SK-N-SH (cell line): ENCODE measurements at regions not wholly inside any gene's neighbourhood (a gene's known extent, or its start where the extent isn't known, plus 50 kb on each side); places are given as distances from the start of the nearest gene placed in this dataset.

ENCODE experiments used
- CTCF ChIA-PET: fragments of 300-600, 350-600 bp; formaldehyde crosslinking; extraction: SDS; loops from one replicate; lab custom pipeline; 2021; lab: Yijun Ruan, JAX
- POLR2A ChIA-PET: fragments of 350-600 bp; sonication (Branson Sonifier 250); formaldehyde crosslinking; extraction: SDS; loops from one replicate; lab custom pipeline; 2020; ENCODE audit warnings: antibody characterized with exemption, inconsistent platforms; lab: Yijun Ruan, JAX
- DNase-seq: peaks from one replicate; pipeline ENCODE4 v3.0.0; 2012
- H2AFZ ChIP-seq: fragments of 200-600 bp; sonication (generic); 2 replicates; pipeline ENCODE4 v1.8.1; 2016; ENCODE audit warnings: antibody characterized with exemption, mild to moderate bottlenecking, low read depth
- H3F3A ChIP-seq: fragments of 200-600 bp; sonication (generic); replicated peaks from 2 replicates; pipeline ENCODE3; 2016; ENCODE audit warnings: antibody characterized with exemption, mild to moderate bottlenecking; ENCODE audit not compliant: insufficient read depth
- H3K27ac ChIP-seq, 2 experiments: fragments of 200-500 bp in 1 of 2; fragments of 200-600 bp in 1 of 2; sonication (Bioruptor generic) in 1 of 2; sonication (generic), shearing (Covaris generic) in 1 of 2; 2 replicates each; pipeline versions ENCODE4 v1.5.1 to v1.6.1; 2014 to 2016; ENCODE audit warnings: low read depth in 2 of 2, inconsistent platforms in 1 of 2, low read length in 1 of 2, mild to moderate bottlenecking in 1 of 2, mixed read lengths in 1 of 2
- H3K27me3 ChIP-seq: fragments of 200-600 bp; sonication (generic), shearing (Covaris generic); 2 replicates; pipeline ENCODE4 v1.6.1; 2016; ENCODE audit warnings: mixed run types; ENCODE audit not compliant: insufficient read depth
- H3K36me3 ChIP-seq, 2 experiments: fragments of 200-500 bp in 1 of 2; fragments of 200-600 bp in 1 of 2; sonication (Bioruptor generic) in 1 of 2; sonication (generic) in 1 of 2; replicated peaks in 1 of 2; 2 replicates each; pipeline versions ENCODE3 to v1.5.1; 2014 to 2016; ENCODE audit warnings: low read length in 1 of 2, mild to moderate bottlenecking in 1 of 2; ENCODE audit not compliant: insufficient read depth in 2 of 2, control insufficient read depth in 1 of 2
- H3K4me1 ChIP-seq, 2 experiments: fragments of 200-500 bp in 1 of 2; fragments of 200-600 bp in 1 of 2; sonication (Bioruptor generic) in 1 of 2; sonication (generic), shearing (Covaris generic) in 1 of 2; 2 replicates each; pipeline versions ENCODE4 v1.5.1 to v1.6.1; 2014 to 2016; ENCODE audit warnings: low read depth in 1 of 2, low read length in 1 of 2, mixed run types in 1 of 2; ENCODE audit not compliant: insufficient read depth in 2 of 2, control insufficient read depth in 1 of 2
- H3K4me2 ChIP-seq: fragments of 200-600 bp; sonication (generic), shearing (Covaris generic); 2 replicates; pipeline ENCODE4 v1.6.1; 2017; ENCODE audit warnings: mixed run types
- H3K4me3 ChIP-seq, 2 experiments: fragments of 200-500 bp in 1 of 2; fragments of 200-600 bp in 1 of 2; sonication (Bioruptor generic) in 1 of 2; sonication (generic), shearing (Covaris generic) in 1 of 2; 2 replicates each; pipeline versions ENCODE4 v1.5.1 to v1.8.1; 2014 to 2016; ENCODE audit warnings: low read depth in 2 of 2, inconsistent platforms in 1 of 2, low read length in 1 of 2, mild to moderate bottlenecking in 1 of 2, mixed read lengths in 1 of 2, moderate library complexity in 1 of 2
- H3K79me2 ChIP-seq: fragments of 200-600 bp; sonication (generic); 2 replicates; pipeline ENCODE4 v1.8.1; 2017; ENCODE audit warnings: mild to moderate bottlenecking; ENCODE audit not compliant: insufficient read depth
- H3K9ac ChIP-seq: fragments of 200-600 bp; sonication (generic); 2 replicates; pipeline ENCODE4 v1.6.1; 2017; ENCODE audit warnings: mixed run types
- H3K9me2 ChIP-seq: fragments of 200-600 bp; sonication (generic); 2 replicates; pipeline ENCODE4 v1.6.1; 2017; ENCODE audit warnings: mixed run types
- H3K9me3 ChIP-seq: fragments of 200-600 bp; sonication (generic); 2 replicates; pipeline ENCODE4 v1.6.1; 2017; ENCODE audit warnings: mixed run types, mild to moderate bottlenecking, moderate library complexity
- H4K20me1 ChIP-seq: fragments of 200-600 bp; sonication (generic); 2 replicates; pipeline ENCODE4 v1.6.1; 2017; ENCODE audit warnings: mild to moderate bottlenecking, mixed run types; ENCODE audit not compliant: insufficient read depth
- CHD2 ChIP-seq: fragments of 150-350 bp; IDR thresholded peaks from 2 replicates; pipeline ENCODE4 v1.6.1; 2018; ENCODE audit warnings: low read length; ENCODE audit not compliant: partially characterized antibody
- CTCF ChIP-seq: fragments of 200-600 bp; sonication (generic); IDR thresholded peaks from 2 replicates; pipeline ENCODE4 v1.6.1; 2017; ENCODE audit warnings: antibody characterized with exemption, mild to moderate bottlenecking, moderate library complexity
- FOSL2 ChIP-seq: IDR thresholded peaks from 2 replicates; pipeline ENCODE4 v1.4.0; 2012; ENCODE audit warnings: low read depth, mild to moderate bottlenecking, moderate library complexity, borderline replicate concordance
- GABPA ChIP-seq: IDR thresholded peaks from 2 replicates; pipeline ENCODE4 v1.4.0; 2012; ENCODE audit warnings: low read depth, mild to moderate bottlenecking
- GATA2 ChIP-seq: sonication (generic); formaldehyde crosslinking; IDR thresholded peaks from 2 replicates; pipeline ENCODE4 v1.5.0; 2020; ENCODE audit warnings: mild to moderate bottlenecking, missing genetic modification reagents
- MEF2A ChIP-seq: IDR thresholded peaks from 2 replicates; pipeline ENCODE4 v1.4.0; 2012; ENCODE audit warnings: low read depth, borderline replicate concordance
- NFIC ChIP-seq: IDR thresholded peaks from 2 replicates; pipeline ENCODE4 v1.4.0; 2012; ENCODE audit warnings: borderline replicate concordance
- NRF1 ChIP-seq: IDR thresholded peaks from 2 replicates; pipeline ENCODE4 v1.6.1; 2012; ENCODE audit warnings: low read depth, mild to moderate bottlenecking, low read length
- PBX3 ChIP-seq: IDR thresholded peaks from 2 replicates; pipeline ENCODE4; 2012
- RCOR1 ChIP-seq: fragments of 150-350 bp; IDR thresholded peaks from 2 replicates; pipeline ENCODE4 v1.6.1; 2017; ENCODE audit warnings: antibody characterized with exemption, low read length
- REST ChIP-seq: IDR thresholded peaks from 2 replicates; pipeline ENCODE4 v1.6.1; 2012; ENCODE audit warnings: mild to moderate bottlenecking, low read depth, low read length, moderate library complexity
- RFX5 ChIP-seq: IDR thresholded peaks from 2 replicates; pipeline ENCODE4 v1.6.1; 2012; ENCODE audit warnings: mild to moderate bottlenecking, improper control_type of control experiment, low read length
- SMC3 ChIP-seq: IDR thresholded peaks from 2 replicates; pipeline ENCODE4 v1.6.1; 2012; ENCODE audit warnings: low read depth, low read length, improper control_type of control experiment
- TEAD4 ChIP-seq: IDR thresholded peaks from 2 replicates; pipeline ENCODE4 v1.4.0; 2012; ENCODE audit warnings: mild to moderate bottlenecking, borderline replicate concordance; ENCODE audit not compliant: insufficient read depth
- USF1 ChIP-seq: IDR thresholded peaks from 2 replicates; pipeline ENCODE4 v1.4.0; 2012; ENCODE audit warnings: low read depth, borderline replicate concordance
- USF2 ChIP-seq: fragments of 150-350 bp; IDR thresholded peaks from 2 replicates; pipeline ENCODE4 v1.6.1; 2017; ENCODE audit warnings: antibody characterized with exemption, low read length, low read depth, borderline replicate concordance
- YY1 ChIP-seq: IDR thresholded peaks from 2 replicates; pipeline ENCODE4 v1.4.0; 2012; ENCODE audit warnings: low read depth, mild to moderate bottlenecking
- WGBS: methylation state at CpG from one replicate; pipeline ENCODE4 v1.1.6; 2017; ENCODE audit warnings: low lambda C conversion rate; 5-methylcytosine and 5-hydroxymethylcytosine counted together

GRCh38 chr9:79240774-79241173 is 331.0 kb upstream of the TLE4 start:
- H3F3A ChIP-seq = no peaks in the 10 kb centered on the region
- POLR2A ChIA-PET = no interaction called here
- TF ChIP-seq NFIC (no peak), GATA2 (CRISPR knock-in tag) (no peak), TEAD4 (no peak), GABPA (no peak), CHD2 (no peak), SMC3 (no peak), YY1 (no peak), NRF1 (no peak), USF2 (no peak), RFX5 (no peak)
- TF ChIP-seq, all 33 proteins: peak for 0
- WGBS = 91% methylated on average over 3 of the region's 3 CpGs
- CTCF ChIA-PET = interaction anchor here (0.6 kb wide), 1 partner anchor 722 kb away, joined by 3 read pairs; no protein-coding TSS in a partner anchor
- no peaks in the 10 kb centered on the region for H4K20me1 ChIP-seq
- H3K9me2 ChIP-seq = no peaks in the 10 kb centered on the region
- no peak overlapping the region for H3K9ac ChIP-seq
- no peak overlapping the region for H2AFZ ChIP-seq
- DNase-seq = no peak
- no peak overlapping the region for H3K4me3 ChIP-seq
- H3K4me2 ChIP-seq = no peak overlapping the region
- no peaks in the 10 kb centered on the region for H3K9me3 ChIP-seq
- H3K27ac ChIP-seq = no peak overlapping the region
- no peaks in the 10 kb centered on the region for H3K4me1 ChIP-seq
- no peaks in the 10 kb centered on the region for H3K79me2 ChIP-seq
- no peaks in the 10 kb centered on the region for H3K27me3 ChIP-seq
- H3K36me3 ChIP-seq = no peaks in the 10 kb centered on the region

GRCh38 chr9:79242489-79242888 is 329.3 kb upstream of the TLE4 start:
- CTCF ChIA-PET = interaction anchor here (1.3 kb wide), 1 partner anchor 113 kb away, joined by 3 read pairs; no protein-coding TSS in a partner anchor
- Histone ChIP-seq H3K9me2 (no peaks in the 10 kb centered on the region), H3K4me1 (no peaks in the 10 kb centered on the region), H3K4me3 (no peak overlapping the region), H3K9ac (no peak overlapping the region), H3K9me3 (no peaks in the 10 kb centered on the region), H4K20me1 (no peaks in the 10 kb centered on the region), H3K27ac (no peak overlapping the region), H3F3A (no peaks in the 10 kb centered on the region), H3K79me2 (no peaks in the 10 kb centered on the region), H3K36me3 (no peaks in the 10 kb centered on the region), H3K4me2 (no peak overlapping the region), H3K27me3 (no peaks in the 10 kb centered on the region), H2AFZ (no peak overlapping the region)
- DNase-seq = no peak
- WGBS = 47% methylated on average over 2 of the region's 2 CpGs
- POLR2A ChIA-PET = no interaction called here
- TF ChIP-seq RFX5 = no peak
- no peak for TF ChIP-seq PBX3
- TF ChIP-seq CTCF = no peak
- TF ChIP-seq GATA2 (CRISPR knock-in tag) = no peak
- no peak for TF ChIP-seq USF1
- no peak for TF ChIP-seq MEF2A
- no peak for TF ChIP-seq RCOR1
- TF ChIP-seq FOSL2 = no peak
- TF ChIP-seq REST = no peak
- no peak for TF ChIP-seq CHD2
- no peak for TF ChIP-seq SMC3
